ENCODE measurements at regions not wholly inside any gene's neighbourhood (a gene's known extent, or its start where the extent isn't known, plus 50 kb on each side); places are given as distances from the start of the nearest gene placed in this dataset.

GRCh38 chr4:35080799-35081198 lies 1163.5 kb downstream of the ARAP2 start:
- TF ChIP-seq POLR2A (IDR thresholded peaks at IDR 0.05) = no peak
- TF ChIP-seq, protein P1, sequence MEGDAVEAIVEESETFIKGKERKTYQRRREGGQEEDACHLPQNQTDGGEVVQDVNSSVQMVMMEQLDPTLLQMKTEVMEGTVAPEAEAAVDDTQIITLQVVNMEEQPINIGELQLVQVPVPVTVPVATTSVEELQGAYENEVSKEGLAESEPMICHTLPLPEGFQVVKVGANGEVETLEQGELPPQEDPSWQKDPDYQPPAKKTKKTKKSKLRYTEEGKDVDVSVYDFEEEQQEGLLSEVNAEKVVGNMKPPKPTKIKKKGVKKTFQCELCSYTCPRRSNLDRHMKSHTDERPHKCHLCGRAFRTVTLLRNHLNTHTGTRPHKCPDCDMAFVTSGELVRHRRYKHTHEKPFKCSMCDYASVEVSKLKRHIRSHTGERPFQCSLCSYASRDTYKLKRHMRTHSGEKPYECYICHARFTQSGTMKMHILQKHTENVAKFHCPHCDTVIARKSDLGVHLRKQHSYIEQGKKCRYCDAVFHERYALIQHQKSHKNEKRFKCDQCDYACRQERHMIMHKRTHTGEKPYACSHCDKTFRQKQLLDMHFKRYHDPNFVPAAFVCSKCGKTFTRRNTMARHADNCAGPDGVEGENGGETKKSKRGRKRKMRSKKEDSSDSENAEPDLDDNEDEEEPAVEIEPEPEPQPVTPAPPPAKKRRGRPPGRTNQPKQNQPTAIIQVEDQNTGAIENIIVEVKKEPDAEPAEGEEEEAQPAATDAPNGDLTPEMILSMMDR (IDR thresholded peaks at IDR 0.05) = no peak

All from right lobe of liver (tissue), 4 donors.